Colonic mucosa (tissue), 4 donors: ENCODE measurements at regions not wholly inside any gene's neighbourhood (a gene's known extent, or its start where the extent isn't known, plus 50 kb on each side); places are given as distances from the start of the nearest gene placed in this dataset.

ENCODE experiments used
- DNase-seq: peaks from one replicate; pipeline ENCODE4 v3.0.0-alpha.2; 2020
- H3K27ac ChIP-seq: fragments of 200-600 bp; one replicate; pipeline ENCODE4 v1.8.0; 2021
- H3K27me3 ChIP-seq: fragments of 200-600 bp; one replicate; pipeline ENCODE4 v1.8.0; 2021
- H3K36me3 ChIP-seq: fragments of 200-600 bp; one replicate; pipeline ENCODE4 v1.8.0; 2021
- H3K4me1 ChIP-seq: fragments of 200-600 bp; one replicate; pipeline ENCODE4 v1.8.0; 2021; ENCODE audit warnings: mild to moderate bottlenecking
- H3K4me3 ChIP-seq: fragments of 200-600 bp; one replicate; pipeline ENCODE4 v1.8.0; 2021
- H3K9ac ChIP-seq, 2 donors: one replicate each; pipeline ENCODE4 v1.7.0; 2013; ENCODE audit warnings: control low read depth in 2 of 2, low read depth in 2 of 2, low read length in 2 of 2
- H3K9me3 ChIP-seq: fragments of 200-600 bp; one replicate; pipeline ENCODE4 v1.8.0; 2021
- intact Hi-C: fragments of 100-400 bp; cut with DNase I; formaldehyde crosslinking; loops from one replicate; pipeline ENCODE4 v1.14.1; 2022
- TF ChIP-seq, protein P1 (sequence below): fragments of 200-600 bp; IDR thresholded peaks from one replicate; pipeline ENCODE4 v1.8.0; 2022; ENCODE audit warnings: antibody characterized with exemption, mild to moderate bottlenecking
- donor health status: healthy.
- donor health status: DM: no; HTN: no; CAD: no.
- donor health status: DM: no; HTN: no; CAD: no.

DNA sequence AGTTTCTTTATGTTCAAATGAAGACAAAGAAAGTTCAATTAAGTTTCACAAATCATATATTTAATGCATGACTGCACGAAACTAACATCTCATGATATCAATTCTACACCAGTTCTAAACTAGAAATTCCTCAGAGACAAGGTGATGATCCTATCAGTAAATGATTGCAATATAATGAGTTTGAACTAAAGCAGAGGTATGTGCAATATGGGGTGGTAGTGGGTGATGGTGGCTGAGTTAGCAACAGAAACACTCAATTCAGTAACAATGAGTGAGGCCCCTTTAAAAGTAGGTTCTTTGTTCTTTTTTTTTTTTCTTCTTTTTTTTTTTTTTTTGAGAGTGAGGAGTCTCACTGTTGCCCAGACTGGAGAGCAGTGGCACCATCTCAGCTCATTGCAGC is 1551.7 kb upstream of the GOT2 start:
- Histone ChIP-seq H3K9ac (no peak overlapping the region), H3K36me3 (no peaks in the 10 kb centered on the region), H3K4me1 (no peaks in the 10 kb centered on the region), H3K9me3 (no peaks in the 10 kb centered on the region), H3K4me3 (no peak overlapping the region), H3K27ac (no peak overlapping the region), H3K27me3 (no peaks in the 10 kb centered on the region)
- TF ChIP-seq, protein P1, sequence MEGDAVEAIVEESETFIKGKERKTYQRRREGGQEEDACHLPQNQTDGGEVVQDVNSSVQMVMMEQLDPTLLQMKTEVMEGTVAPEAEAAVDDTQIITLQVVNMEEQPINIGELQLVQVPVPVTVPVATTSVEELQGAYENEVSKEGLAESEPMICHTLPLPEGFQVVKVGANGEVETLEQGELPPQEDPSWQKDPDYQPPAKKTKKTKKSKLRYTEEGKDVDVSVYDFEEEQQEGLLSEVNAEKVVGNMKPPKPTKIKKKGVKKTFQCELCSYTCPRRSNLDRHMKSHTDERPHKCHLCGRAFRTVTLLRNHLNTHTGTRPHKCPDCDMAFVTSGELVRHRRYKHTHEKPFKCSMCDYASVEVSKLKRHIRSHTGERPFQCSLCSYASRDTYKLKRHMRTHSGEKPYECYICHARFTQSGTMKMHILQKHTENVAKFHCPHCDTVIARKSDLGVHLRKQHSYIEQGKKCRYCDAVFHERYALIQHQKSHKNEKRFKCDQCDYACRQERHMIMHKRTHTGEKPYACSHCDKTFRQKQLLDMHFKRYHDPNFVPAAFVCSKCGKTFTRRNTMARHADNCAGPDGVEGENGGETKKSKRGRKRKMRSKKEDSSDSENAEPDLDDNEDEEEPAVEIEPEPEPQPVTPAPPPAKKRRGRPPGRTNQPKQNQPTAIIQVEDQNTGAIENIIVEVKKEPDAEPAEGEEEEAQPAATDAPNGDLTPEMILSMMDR, result no peak
- DNase-seq, result no peak
- intact Hi-C loops, result no loop called here

DNA sequence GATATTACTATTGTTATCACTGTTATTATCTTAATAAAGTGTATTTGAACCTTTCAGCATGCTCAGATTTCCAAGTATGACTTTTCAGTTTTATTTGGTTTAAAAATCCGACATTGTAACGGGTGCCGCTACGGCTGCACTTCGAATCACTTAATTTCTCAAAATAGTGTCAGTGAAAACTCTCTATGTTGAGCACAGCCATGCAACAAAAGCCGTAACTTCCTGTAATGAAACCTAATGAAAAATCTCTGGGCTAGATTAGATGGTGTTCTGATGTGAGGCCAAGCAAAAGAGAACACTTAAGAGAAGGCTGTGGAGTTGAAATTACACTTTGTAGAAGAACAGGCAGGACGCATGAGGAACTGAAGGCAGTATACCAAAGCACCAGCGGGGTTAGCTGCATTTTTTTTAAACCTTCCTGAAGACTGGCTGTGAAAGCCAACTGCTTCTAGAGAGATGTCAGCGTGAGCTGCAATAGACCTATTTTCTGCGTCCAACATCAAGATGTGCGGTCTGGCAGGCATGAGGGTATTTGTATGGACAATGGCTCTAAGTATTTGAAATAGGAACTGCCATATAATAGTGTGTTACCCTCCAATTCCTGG is 1545.0 kb upstream of the GOT2 start:
- H3K27me3 ChIP-seq, result no peaks in the 10 kb centered on the region
- no peak overlapping the region for H3K9ac ChIP-seq
- no peaks in the 10 kb centered on the region for H3K36me3 ChIP-seq
- no peak overlapping the region for H3K27ac ChIP-seq
- H3K9me3 ChIP-seq, result no peaks in the 10 kb centered on the region
- TF ChIP-seq, protein P1, result no peak
- H3K4me1 ChIP-seq, result no peaks in the 10 kb centered on the region
- DNase-seq, result no peak
- H3K4me3 ChIP-seq, result no peak overlapping the region
- intact Hi-C loops, result no loop called here

DNA sequence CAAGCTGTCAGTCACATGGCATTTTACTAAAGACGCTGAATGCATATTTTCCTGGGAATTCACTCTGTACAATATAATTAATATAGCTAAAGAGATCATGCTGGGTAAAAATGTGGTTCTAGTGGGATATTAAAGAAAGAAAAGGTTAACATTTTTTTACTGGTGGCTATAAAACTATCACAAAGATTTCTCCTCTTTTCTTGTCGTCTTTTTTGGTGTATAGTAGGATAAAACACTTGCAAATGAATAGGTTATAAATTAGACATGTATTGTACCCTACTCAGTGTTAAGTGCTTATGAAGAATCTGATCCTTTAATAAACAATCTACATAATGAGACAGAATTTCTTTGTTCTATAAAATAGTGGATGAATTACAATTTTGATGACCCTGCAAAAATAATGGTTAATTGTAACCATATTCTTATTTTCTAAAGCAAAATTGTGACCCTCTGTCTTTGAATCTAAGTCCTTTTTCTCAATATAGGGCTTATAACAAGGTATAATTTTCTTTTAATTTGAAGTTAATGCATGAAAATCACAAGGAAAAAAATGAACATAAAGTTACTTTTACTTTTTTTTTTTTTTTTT is 1540.4 kb upstream of the GOT2 start:
- no peak overlapping the region for H3K27ac ChIP-seq
- H3K4me3 ChIP-seq, result no peak overlapping the region
- no peaks in the 10 kb centered on the region for H3K36me3 ChIP-seq
- DNase-seq, result no peak
- intact Hi-C loops, result no loop called here
- TF ChIP-seq, protein P1, result no peak
- H3K9me3 ChIP-seq, result no peaks in the 10 kb centered on the region
- H3K4me1 ChIP-seq, result no peaks in the 10 kb centered on the region
- no peak overlapping the region for H3K9ac ChIP-seq
- no peaks in the 10 kb centered on the region for H3K27me3 ChIP-seq

DNA sequence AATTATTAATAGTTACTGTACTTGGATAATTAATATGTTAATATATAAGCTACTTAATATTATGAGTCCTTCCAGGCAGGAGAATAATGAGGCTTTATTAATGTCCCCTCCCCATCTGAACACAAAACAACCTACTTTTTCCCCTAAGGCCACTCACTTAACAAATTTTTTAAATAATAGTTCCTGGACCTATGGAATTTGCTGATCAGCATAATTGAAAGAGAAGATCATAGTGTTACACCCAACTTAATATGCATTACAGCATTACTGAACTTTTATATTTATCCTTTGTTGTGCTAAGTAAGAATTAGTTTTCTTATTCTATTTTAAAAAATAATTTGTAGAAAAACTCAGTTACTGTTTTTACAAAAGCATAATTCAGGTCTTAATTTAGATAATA is 1537.7 kb upstream of the GOT2 start:
- no peak overlapping the region for H3K4me3 ChIP-seq
- TF ChIP-seq, protein P1, result no peak
- H3K36me3 ChIP-seq, result no peaks in the 10 kb centered on the region
- H3K4me1 ChIP-seq, result no peaks in the 10 kb centered on the region
- intact Hi-C loops, result no loop called here
- H3K27ac ChIP-seq, result no peak overlapping the region
- H3K9ac ChIP-seq, result no peak overlapping the region
- no peaks in the 10 kb centered on the region for H3K9me3 ChIP-seq
- H3K27me3 ChIP-seq, result no peaks in the 10 kb centered on the region
- DNase-seq, result no peak

DNA sequence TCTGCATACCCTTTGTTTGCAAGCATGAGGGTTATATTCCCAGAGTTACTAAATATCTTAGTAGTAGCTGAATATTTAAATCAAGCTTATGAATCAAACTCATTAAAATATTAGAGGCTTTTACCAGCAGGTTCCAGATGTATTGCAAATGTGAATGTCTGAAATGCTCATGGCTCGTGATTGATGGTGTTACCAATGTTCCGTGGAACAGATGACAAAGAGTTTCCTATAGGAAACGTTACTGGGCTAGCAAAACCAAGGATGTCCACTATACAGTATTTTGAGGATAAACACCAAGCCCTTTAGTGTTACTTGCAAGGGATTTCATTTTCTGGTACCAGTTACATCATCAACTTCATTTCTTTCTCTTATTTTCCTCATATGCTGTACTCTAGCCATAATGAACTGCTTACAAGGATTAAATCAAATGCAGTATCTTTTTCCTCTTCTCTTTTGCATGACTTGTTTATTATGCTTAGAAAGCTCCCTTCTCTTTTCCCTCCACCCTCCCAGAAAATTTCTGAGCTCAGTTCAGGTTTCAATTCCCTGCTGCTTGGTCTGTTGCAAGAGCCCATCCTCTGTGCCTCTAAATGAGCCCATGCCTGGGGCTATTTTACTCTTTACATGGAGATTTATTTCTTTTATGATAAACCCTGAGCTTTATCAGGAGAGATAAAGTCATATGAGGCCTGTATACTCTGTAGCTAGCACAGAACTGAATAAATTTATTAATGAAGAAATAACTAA is 1537.1 kb upstream of the GOT2 start:
- Histone ChIP-seq H3K4me1 (no peaks in the 10 kb centered on the region), H3K9me3 (no peaks in the 10 kb centered on the region), H3K4me3 (no peak overlapping the region), H3K27me3 (no peaks in the 10 kb centered on the region), H3K9ac (no peak overlapping the region), H3K36me3 (no peaks in the 10 kb centered on the region), H3K27ac (no peak overlapping the region)
- DNase-seq, result no peak
- TF ChIP-seq, protein P1, result no peak
- intact Hi-C loops, result no loop called here
